ENCODE measurements at regions not wholly inside any gene's neighbourhood (a gene's known extent, or its start where the extent isn't known, plus 50 kb on each side); places are given as distances from the start of the nearest gene placed in this dataset.

GRCh38 chr12:43095669-43096280, 456.2 kb downstream of the ADAMTS20 start:
- Histone ChIP-seq H3K9ac (ENCODE audit: control insufficient read depth, insufficient read depth, low read length) (no peak overlapping the region), H3K9me3 (replicated peaks; ENCODE audit: control insufficient read depth, insufficient read depth, low read length) (no peaks in the 10 kb centered on the region), H2AFZ (ENCODE audit: control insufficient read depth, low read depth, low read length) (no peak overlapping the region), H3K79me2 (ENCODE audit: control insufficient read depth, insufficient read depth, low read length) (no peaks in the 10 kb centered on the region), H3K4me1 (ENCODE audit: control insufficient read depth, insufficient read depth, low read length) (no peaks in the 10 kb centered on the region), H4K20me1 (ENCODE audit: control insufficient read depth, insufficient read depth) (no peaks in the 10 kb centered on the region), H3K27ac (ENCODE audit: control insufficient read depth, insufficient read depth) (no peak overlapping the region), H3K4me2 (ENCODE audit: control insufficient read depth, insufficient read depth) (no peak overlapping the region), H3K27me3 (replicated peaks in 1 of 2; ENCODE audit: control insufficient read depth in 2 of 2, insufficient read depth in 2 of 2, low read length in 1 of 2) (no peaks in the 10 kb centered on the region), H3K36me3 (ENCODE audit: control insufficient read depth in 2 of 2, insufficient read depth in 2 of 2, low read length in 1 of 2) (no peaks in the 10 kb centered on the region), H3K4me3 (no peak overlapping the region)
- no peak for ATAC-seq
- ChIA-PET POLR2A (no interaction called here), CTCF (no interaction called here), RAD21 (ENCODE audit: unreplicated experiment) (no interaction called here), SMC1A (ENCODE audit: uncharacterized antibody, unreplicated experiment) (no interaction called here)
- no peak for DNase-seq (ENCODE audit: low read depth, low spot score)
- BruUV-seq (replicated peaks): no TSS peak
- intact Hi-C loops (cut with micrococcal nuclease; ENCODE audit: unreplicated experiment) (no loop called here), in situ Hi-C loops (cut with MboI) (no loop called here)
- TF ChIP-seq USF1 (IDR thresholded peaks at IDR 0.05; ENCODE audit: borderline replicate concordance, extremely low read length, insufficient read depth, low read depth, low read length) (no peak), ZNF274 (IDR thresholded peaks at IDR 0.05; ENCODE audit: insufficient read depth, insufficient read length) (no peak), SMC3 (IDR thresholded peaks at IDR 0.05; ENCODE audit: borderline replicate concordance, low read length) (no peak), CEBPB (IDR thresholded peaks at IDR 0.05; ENCODE audit: borderline replicate concordance in 1 of 2, low read depth in 2 of 2, low read length in 2 of 2) (no peak), PML (IDR thresholded peaks at IDR 0.05; ENCODE audit: low read length) (no peak), ETV6 (conservative IDR thresholded peaks at IDR 0.05 in 1 of 2, IDR thresholded peaks at IDR 0.05 in 1 of 2; ENCODE audit: borderline replicate concordance in 1 of 2, low read depth in 1 of 2) (no peak), PAX8 (IDR thresholded peaks at IDR 0.05) (no peak), GABPA (IDR thresholded peaks at IDR 0.05; ENCODE audit: low read depth) (no peak), MEF2B (IDR thresholded peaks at IDR 0.05; ENCODE audit: partially characterized antibody, poor library complexity, severe bottlenecking) (no peak), FOXK2 (IDR thresholded peaks at IDR 0.05) (no peak), NFYB (IDR thresholded peaks at IDR 0.05; ENCODE audit: insufficient read depth, low read depth, low read length) (no peak), ZZZ3 (IDR thresholded peaks at IDR 0.05; ENCODE audit: control insufficient read depth, insufficient read length, low read depth) (no peak), SKIL (IDR thresholded peaks at IDR 0.05; ENCODE audit: low read depth, poor library complexity, severe bottlenecking) (no peak), SMARCA5 (IDR thresholded peaks at IDR 0.05) (no peak), RB1 (IDR thresholded peaks at IDR 0.05; ENCODE audit: borderline replicate concordance) (no peak), TAF1 (IDR thresholded peaks at IDR 0.05; ENCODE audit: borderline replicate concordance, low read depth, low read length) (no peak)
- WGBS (ENCODE audit: insufficient coverage, insufficient replicate concordance, low lambda C conversion rate, missing lambda C conversion rate): 55% methylated on average over 6 of the region's 6 CpGs
- FAIRE-seq: no peak

Measured in GM12878 (cell line).